Myocyte (in vitro differentiated cells): ENCODE measurements at regions not wholly inside any gene's neighbourhood (a gene's known extent, or its start where the extent isn't known, plus 50 kb on each side); places are given as distances from the start of the nearest gene placed in this dataset.
A peak's percentile ranks its signal among the peaks of the same experiment; 100 is the strongest.
"Not testable (repeated sequence)": the region's sequence is repeated elsewhere in the genome, so short reads cannot be mapped to it uniquely, and the experiment has no call there.

Experiments
- DNase-seq: peaks from one replicate; pipeline ENCODE4 v3.0.0-alpha.2; 2012; ENCODE audit warnings: low read depth

- DNase-seq, result no peak
Measured at GRCh38 chr2:11950896-11951295, 204.5 kb downstream of the LPIN1 start.

DNA sequence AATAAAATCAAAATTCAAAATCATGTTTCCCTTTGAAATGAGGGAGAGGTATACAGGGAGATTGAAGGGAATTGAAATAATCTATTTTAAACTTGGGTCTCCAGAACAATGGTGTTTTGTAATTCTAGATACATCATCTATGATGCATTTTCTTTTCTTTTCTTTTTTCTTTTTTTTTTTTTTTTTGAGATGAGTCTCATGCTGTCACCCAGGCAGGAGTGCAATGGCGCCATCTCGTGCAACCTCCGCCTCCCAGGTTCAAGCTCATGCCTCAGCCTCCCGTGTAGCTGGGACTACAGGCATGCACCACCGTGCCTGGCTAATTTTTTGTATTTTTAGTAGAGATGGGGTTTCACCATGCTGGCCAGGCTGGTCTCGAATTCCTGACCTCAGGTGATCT, 205.1 kb downstream of the LPIN1 start:
- DNase-seq, result not testable (repeated sequence)

GRCh38 chr2:11953258-11953657, 206.8 kb downstream of the LPIN1 start:
- DNase-seq, result no peak

- DNase-seq, result peak; percentile 28
Measured at GRCh38 chr2:11955314-11955713, 208.9 kb downstream of the LPIN1 start.

DNA sequence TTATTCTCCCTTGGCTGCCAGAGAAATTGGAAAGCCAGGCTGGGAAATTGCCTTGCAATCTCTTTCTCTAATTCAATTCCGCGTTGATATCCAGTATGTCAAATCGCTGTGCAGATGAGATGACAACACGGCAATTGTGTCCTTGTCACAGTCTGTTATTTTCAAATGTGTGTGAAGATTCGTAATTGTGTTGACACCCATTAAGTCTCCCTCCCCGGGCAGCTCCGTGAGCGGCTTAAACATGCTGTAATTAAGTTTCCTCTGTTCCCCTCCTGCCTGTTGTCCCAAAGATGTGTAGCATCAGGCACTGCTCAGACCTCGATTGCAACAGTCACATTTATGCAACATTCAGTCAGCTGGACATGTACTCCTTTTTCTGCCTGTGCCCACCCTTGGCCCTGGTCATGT, 209.5 kb downstream of the LPIN1 start:
- no peak for DNase-seq

DNA sequence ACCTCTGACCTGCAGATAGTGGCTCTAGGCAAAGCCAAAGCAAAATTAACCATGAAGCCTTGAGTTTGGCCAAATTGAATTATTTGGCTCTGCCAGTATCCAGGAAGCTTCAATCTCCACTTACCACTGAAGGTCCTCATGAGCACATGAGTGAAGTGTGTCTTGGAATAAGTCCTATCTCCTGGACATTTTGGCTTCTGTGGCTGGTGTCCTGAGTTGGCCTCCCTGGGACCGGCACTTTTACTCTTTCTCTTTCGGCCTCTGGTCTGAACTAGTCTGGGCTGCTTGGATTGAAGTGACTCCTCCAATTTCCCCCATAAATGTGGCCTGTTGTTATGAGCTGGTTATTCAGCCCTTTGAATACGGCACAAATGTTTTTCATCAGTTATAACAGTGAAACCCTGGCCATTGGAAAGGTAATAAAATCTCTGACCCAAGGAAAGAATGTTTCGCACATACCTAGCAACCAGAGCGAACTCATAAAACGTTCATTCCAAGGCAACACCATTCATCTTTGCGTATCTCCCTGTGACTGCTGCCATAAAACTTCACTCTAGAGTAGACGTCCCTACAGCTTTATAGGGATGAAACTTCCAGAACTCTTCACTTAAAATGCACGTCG, 216.4 kb downstream of the LPIN1 start:
- DNase-seq, result no peak

GRCh38 chr2:11963966-11964365, 217.5 kb downstream of the LPIN1 start:
- no peak for DNase-seq

GRCh38 chr2:11967946-11968465, 221.6 kb downstream of the LPIN1 start:
- peak; percentile 23 for DNase-seq

- DNase-seq, result no peak
Measured at GRCh38 chr2:11968521-11968920, 222.1 kb downstream of the LPIN1 start.

- no peak for DNase-seq
Measured at GRCh38 chr2:11969774-11970173, 223.3 kb downstream of the LPIN1 start.

DNA sequence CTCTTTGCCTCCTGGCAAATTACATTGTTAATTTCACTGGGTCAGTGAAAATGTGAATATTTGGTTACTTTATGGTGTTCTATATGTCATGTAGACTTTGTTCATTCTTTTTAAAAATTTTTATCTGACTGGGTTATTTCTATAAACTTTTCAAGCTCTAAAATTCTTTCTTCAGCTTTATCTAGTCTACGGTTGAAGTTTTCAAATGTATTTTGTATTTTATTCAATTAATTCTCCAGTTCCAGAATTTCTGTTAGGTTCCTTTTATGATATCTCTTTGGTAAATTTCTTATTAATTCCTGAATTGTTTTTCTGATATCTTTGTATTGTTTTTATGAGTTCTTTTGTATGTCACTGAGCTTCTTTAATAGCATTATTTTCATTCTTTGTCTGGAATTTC, 228.1 kb downstream of the LPIN1 start:
- DNase-seq, result no peak

- no peak for DNase-seq
Measured at GRCh38 chr2:11975373-11975772, 228.9 kb downstream of the LPIN1 start.

- DNase-seq, result no peak
Measured at GRCh38 chr2:11976073-11976472, 229.6 kb downstream of the LPIN1 start.

GRCh38 chr2:11977766-11978524, 231.5 kb downstream of the LPIN1 start:
- DNase-seq, result no peak

DNA sequence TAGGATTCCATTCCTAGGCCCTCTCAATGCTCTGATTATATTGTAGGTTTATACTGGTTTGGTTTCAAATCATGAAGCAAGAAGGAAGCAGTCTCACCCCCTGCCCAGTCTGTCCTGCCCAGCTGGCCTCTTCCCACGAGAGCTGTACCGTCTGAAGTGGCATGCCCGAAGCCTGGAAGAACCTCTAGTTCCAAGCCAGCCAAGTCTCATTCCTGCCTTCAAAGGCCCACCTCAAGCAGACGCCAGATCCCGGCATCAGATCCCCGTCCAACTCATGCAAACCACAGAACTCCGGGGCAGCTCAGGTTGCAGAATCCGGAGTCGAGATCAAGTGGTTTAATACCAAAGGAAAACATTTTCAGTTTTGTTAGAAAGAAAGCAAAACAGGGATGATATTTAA, 234.4 kb downstream of the LPIN1 start:
- DNase-seq, result peak; percentile 67

DNA sequence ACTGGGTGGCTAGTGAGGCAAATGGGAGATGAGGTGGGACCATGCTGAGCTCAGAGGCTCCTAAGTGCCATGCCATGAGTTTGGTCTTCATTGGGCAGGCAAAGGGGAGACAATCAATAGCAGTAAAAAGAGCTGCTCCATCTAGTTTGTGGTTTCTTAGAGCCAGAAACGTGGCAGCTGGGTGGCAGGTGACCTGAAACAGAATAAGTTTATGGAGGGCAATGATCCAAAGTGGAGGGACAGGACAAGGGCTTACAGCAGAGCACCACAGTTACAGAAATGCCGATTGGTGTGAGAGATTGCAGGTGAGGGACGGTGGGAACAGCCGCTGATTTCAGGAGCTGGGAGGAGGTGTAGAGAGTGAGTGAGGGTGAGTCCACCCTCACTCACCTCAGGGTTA, 237.0 kb downstream of the LPIN1 start:
- DNase-seq, result peak; percentile 53

- DNase-seq, result no peak
Measured at GRCh38 chr2:11983870-11984269, 237.4 kb downstream of the LPIN1 start.

DNA sequence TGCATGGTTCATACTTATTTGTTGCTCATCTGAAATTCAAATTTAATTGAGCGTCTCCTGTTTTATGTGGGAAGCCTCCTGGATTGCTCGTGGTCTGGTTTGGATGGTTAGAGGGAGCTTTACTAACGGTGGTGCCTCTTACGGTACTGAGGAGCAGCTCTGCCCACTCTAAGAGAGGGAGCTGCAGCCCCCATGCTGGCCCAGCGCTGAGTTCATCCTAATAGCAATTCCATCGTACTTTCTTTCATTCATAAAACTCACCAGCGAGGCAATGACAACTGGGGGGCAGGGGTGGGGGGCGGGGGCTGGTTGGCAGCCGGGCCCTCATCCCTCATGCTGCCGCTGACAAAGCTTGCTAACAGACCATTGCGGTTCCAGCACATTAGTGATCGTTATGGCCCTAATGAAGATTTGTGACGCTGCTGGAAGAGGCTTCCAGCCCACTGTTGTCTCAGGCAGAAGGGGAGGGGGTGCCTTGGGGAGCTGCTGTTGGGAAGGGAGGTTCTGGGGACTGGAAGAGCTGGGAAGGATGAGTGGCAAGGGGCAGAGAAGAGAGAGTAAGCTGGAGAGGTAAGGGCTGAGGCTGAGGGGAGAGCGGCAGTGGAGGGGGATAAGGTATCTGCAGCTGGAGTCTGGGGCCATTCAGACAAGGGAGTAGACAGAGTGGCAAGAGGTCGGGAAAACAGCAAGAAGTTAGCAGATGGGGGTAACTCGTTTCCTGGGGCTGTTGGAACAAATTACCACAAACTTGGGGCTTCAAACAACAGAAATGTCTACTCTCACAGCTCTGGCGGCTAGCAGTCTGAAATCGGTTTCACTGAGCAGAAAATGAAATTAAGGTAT, 238.1 kb downstream of the LPIN1 start:
- DNase-seq, result no peak

- no peak for DNase-seq
Measured at GRCh38 chr2:11985817-11986566, 239.6 kb downstream of the LPIN1 start.

DNA sequence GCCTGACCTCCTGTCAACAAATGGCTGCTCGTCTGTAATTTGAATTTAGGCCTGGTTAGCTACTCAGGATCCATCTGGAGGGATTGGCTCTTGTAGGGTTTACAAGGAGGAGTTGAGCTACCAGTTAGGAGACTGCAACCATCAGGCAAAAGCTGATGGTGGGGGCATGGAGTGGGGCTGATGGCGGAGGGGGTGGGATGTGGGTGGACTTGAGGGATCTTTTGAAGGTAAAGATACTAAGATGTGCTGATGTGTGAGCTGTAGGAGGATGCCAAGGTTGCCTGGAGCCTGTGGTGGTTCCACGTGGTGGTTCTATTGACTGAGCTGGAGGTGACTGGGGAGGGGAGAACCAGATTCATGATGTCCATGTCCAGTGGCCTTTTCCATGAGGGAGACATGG, 240.7 kb downstream of the LPIN1 start:
- DNase-seq, result no peak

- no peak for DNase-seq
Measured at GRCh38 chr2:11988691-11989353, 242.4 kb downstream of the LPIN1 start.
